Heart left ventricle (tissue), 16 donors: ENCODE measurements at regions not wholly inside any gene's neighbourhood (a gene's known extent, or its start where the extent isn't known, plus 50 kb on each side); places are given as distances from the start of the nearest gene placed in this dataset.

Experiments
- ATAC-seq, 4 donors: fragments of 200-7000 bp; cut with Tn5 transposase; one replicate each; pipeline ENCODE4 v1.9.1; 2020 to 2022; ENCODE audit warnings: moderate library complexity in 4 of 4, mild to moderate bottlenecking in 3 of 4, moderate number of reproducible peaks in 1 of 4
- DNase-seq, 5 donors: peaks; one replicate each; pipeline ENCODE4 v3.0.0-alpha.2; 2020
- H3K27ac ChIP-seq, 12 donors: fragments of 200-600 bp; sonication (generic) in 4 of 12; one replicate each; pipeline versions ENCODE4 v1.5.0 to v1.8.0; 2016 to 2022; ENCODE audit warnings: mild to moderate bottlenecking in 2 of 12
- H3K27me3 ChIP-seq, 9 donors: fragments of 200-600 bp; sonication (generic) in 2 of 9; one replicate each; pipeline versions ENCODE4 v1.5.1 to v1.8.0; 2016 to 2022; ENCODE audit warnings: mild to moderate bottlenecking in 3 of 9
- H3K36me3 ChIP-seq, 9 donors: fragments of 200-600 bp; sonication (generic) in 2 of 9; one replicate each; pipeline versions ENCODE4 v1.5.0 to v1.8.0; 2018 to 2022; ENCODE audit warnings: mild to moderate bottlenecking in 2 of 9
- H3K4me1 ChIP-seq, 12 donors: fragments of 200-600 bp; sonication (generic) in 4 of 12; one replicate each; pipeline versions ENCODE4 v1.5.0 to v1.8.0; 2016 to 2022; ENCODE audit warnings: mild to moderate bottlenecking in 3 of 12
- H3K4me3 ChIP-seq, 12 donors: fragments of 200-600 bp; sonication (generic) in 4 of 12; one replicate each; pipeline versions ENCODE4 v1.5.0 to v1.8.0; 2017 to 2022; ENCODE audit warnings: mild to moderate bottlenecking in 9 of 12, moderate library complexity in 4 of 12
- H3K9me3 ChIP-seq, 12 donors: fragments of 200-600 bp; sonication (generic) in 4 of 12; one replicate each; pipeline versions ENCODE4 v1.5.0 to v1.8.0; 2016 to 2022; ENCODE audit warnings: mild to moderate bottlenecking in 1 of 12
- POLR2A ChIP-seq, 2 donors: fragments of 450-650 bp; IDR thresholded peaks; one replicate each; pipeline ENCODE4 v1.6.1; 2017; ENCODE audit warnings: antibody characterized with exemption in 2 of 2, mild to moderate bottlenecking in 2 of 2, moderate library complexity in 2 of 2
- WGBS, 4 donors: extraction: QIAGEN DNeasy Blood & Tissue Kit in 2 of 4; methylation state at CpG; one replicate each; pipeline versions ENCODE4 v1.1.5 to v1.1.7; 2013 to 2018; 5-methylcytosine and 5-hydroxymethylcytosine counted together
- intact Hi-C, 10 donors: fragments of 100-400 bp; cut with DNase I; formaldehyde crosslinking; loops; one replicate each; pipeline versions ENCODE4 v1.11.1 to v1.14.2; 2022
- TF ChIP-seq, protein P1 (sequence below), 12 donors: fragments of 200-600 bp; sonication (generic) in 4 of 12; IDR thresholded peaks; one replicate each; pipeline versions ENCODE4 v1.5.0 to v1.8.0; 2018 to 2022; ENCODE audit warnings: antibody characterized with exemption in 12 of 12, mild to moderate bottlenecking in 5 of 12
- donor health status: ischemic (EF 13 %, LVEDD 7.1; RV severe dilation, severe dysfunction).
- donor health status: healthy with polysubstance abuse.
- donor health status: DM: no; HTN: yes; CAD: no.
- donor health status: DM: no; HTN: no; CAD: no.
- donor health status: ischemic (EF 25% LVEDD 6.9; RV normal size, moderate dysfunction).
- donor health status: ischemic (EF 25% LVEDD 5.7; RV mildly dilated, moderate dysfunction).
- donor health status: healthy.
- donor health status: DM: yes; HTN: yes; CAD: no.
- donor health status: ischemic (EF 35%, LVEDD 5.7; RV mildly dilated, moderate dysfunction).
- donor health status: nonischemic (EF 11% LVEDD 7.7; RV severe dilation, severe dysfunction).
- donor health status: DM: yes; HTN: yes; CAD: no.
- donor health status: PGD.
- donor health status: ischemic (EF 29% LVEDD 5.4; RV normal size, mild dysfunction).
- donor health status: nonischemic (EF 23%, LVEDD 6.1; RV moderate dilation, normal function).

DNA sequence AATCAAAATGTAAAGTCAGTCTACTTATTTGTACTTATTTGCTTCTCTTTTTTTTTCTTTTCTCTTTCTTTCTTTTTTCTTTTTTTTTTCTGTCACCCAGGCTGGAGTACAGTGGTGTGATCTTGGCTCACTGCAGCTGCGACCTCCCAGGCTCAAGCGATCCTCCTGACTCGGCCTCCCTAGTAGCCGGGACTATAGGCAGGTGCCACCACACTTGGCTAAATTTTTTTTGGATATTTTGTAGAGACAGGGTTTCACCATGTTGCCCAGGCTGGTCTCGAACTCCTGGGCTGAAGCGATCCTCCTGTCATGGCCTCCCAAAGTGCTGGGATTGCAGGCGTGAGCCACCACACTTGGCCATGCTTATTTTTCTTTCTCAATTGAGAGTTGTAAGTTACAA, 98.8 kb upstream of the ZBTB40 start:
- intact Hi-C loops = no loop called here
- Histone ChIP-seq H3K27ac (no peak overlapping the region), H3K4me3 (no peak overlapping the region), H3K27me3 (peaks cover 7 to 92% (median 61%) of the 10 kb centered on the region in 9 donors), H3K9me3 (no peaks in the 10 kb centered on the region), H3K4me1 (no peaks in the 10 kb centered on the region), H3K36me3 (no peaks in the 10 kb centered on the region)
- ATAC-seq (no peak), DNase-seq (no peak)
- WGBS, 4 donors = 92 to 97% (median 95%) methylated on average over 7 of the region's 7 CpGs
- TF ChIP-seq, protein P1, sequence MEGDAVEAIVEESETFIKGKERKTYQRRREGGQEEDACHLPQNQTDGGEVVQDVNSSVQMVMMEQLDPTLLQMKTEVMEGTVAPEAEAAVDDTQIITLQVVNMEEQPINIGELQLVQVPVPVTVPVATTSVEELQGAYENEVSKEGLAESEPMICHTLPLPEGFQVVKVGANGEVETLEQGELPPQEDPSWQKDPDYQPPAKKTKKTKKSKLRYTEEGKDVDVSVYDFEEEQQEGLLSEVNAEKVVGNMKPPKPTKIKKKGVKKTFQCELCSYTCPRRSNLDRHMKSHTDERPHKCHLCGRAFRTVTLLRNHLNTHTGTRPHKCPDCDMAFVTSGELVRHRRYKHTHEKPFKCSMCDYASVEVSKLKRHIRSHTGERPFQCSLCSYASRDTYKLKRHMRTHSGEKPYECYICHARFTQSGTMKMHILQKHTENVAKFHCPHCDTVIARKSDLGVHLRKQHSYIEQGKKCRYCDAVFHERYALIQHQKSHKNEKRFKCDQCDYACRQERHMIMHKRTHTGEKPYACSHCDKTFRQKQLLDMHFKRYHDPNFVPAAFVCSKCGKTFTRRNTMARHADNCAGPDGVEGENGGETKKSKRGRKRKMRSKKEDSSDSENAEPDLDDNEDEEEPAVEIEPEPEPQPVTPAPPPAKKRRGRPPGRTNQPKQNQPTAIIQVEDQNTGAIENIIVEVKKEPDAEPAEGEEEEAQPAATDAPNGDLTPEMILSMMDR (IDR thresholded peaks at IDR 0.05) = no peak
- TF ChIP-seq POLR2A (IDR thresholded peaks at IDR 0.05) = no peak

DNA sequence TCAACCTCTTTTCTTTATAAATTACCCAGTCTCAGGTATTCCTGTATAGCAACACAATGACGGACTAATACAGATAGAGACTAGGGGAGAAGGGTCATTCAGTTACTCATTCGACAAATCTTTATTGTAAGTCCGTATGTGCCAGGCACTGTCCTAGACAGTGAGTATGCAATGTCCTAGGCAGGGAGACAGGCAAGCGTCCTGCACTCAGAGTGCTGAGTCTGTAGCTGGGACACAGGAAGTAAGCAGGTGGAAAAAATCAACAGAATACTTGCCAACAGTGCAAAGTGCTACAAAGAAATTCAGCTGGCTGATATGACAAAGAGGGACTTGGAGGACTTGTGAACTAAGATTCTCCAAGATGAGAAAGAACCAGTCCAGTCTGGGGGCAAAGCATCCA, 92.2 kb upstream of the ZBTB40 start:
- H3K9me3 ChIP-seq = no peaks in the 10 kb centered on the region
- no peaks in the 10 kb centered on the region for H3K36me3 ChIP-seq
- H3K27me3 ChIP-seq = peaks cover 0 to 77% (median 18%) of the 10 kb centered on the region in 9 donors
- DNase-seq = no peak
- H3K4me1 ChIP-seq = no peaks in the 10 kb centered on the region
- H3K4me3 ChIP-seq = no peak overlapping the region
- WGBS, 4 donors = 80 to 86% (median 83%) methylated on average over 4 of the region's 4 CpGs
- TF ChIP-seq, protein P1 (IDR thresholded peaks at IDR 0.05) = no peak
- TF ChIP-seq POLR2A (IDR thresholded peaks at IDR 0.05) = no peak
- H3K27ac ChIP-seq = no peak overlapping the region
- intact Hi-C loops = no loop called here
- no peak for ATAC-seq

DNA sequence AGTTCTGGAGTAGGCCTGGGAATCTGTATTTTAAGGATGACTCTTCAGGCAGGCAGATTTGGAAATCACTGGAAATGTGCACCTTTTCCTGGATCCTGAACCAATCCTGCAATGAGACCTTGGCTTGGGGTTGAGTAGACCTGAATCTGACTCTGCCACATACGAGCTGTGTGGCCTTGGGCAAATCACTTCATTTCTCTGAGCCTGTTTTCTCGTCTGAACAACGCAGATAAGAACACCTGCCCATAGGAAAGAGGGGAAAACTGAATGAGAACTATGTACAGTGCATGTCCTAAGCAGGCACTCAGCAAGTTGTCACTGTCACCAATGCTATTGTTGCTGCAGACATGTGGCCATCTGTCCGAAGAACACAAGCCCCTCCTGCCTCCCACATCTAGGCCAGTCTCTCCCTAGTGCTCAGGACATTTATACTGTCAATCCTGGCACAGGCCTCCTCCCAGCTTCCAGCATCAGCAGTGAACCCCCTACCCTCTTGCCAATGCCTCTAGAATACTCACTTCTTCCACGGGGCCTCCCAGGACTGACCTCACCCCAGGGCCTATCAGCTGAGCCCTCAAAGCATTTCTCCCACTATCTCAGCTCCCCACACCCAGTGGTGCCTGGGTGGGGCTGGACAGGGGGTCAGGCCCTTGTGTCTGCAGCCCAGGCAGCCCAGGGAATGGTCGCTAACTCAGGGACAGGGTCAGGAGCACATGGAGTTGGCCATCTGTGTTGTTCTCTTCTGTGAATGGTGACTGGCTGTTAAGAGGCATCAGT, 88.8 kb upstream of the ZBTB40 start:
- Histone ChIP-seq H3K4me1 (no peaks in the 10 kb centered on the region), H3K27me3 (peaks cover 0 to 67% (median 6%) of the 10 kb centered on the region in 9 donors), H3K36me3 (no peaks in the 10 kb centered on the region), H3K9me3 (no peaks in the 10 kb centered on the region), H3K27ac (no peak overlapping the region), H3K4me3 (no peak overlapping the region)
- 49 to 57% (median 53%) methylated on average over 6 of the region's 6 CpGs for WGBS, 4 donors
- DNase-seq (no peak), ATAC-seq (no peak)
- intact Hi-C loops = no loop called here
- TF ChIP-seq, protein P1 (IDR thresholded peaks at IDR 0.05) = no peak
- no peak for TF ChIP-seq POLR2A (IDR thresholded peaks at IDR 0.05)

DNA sequence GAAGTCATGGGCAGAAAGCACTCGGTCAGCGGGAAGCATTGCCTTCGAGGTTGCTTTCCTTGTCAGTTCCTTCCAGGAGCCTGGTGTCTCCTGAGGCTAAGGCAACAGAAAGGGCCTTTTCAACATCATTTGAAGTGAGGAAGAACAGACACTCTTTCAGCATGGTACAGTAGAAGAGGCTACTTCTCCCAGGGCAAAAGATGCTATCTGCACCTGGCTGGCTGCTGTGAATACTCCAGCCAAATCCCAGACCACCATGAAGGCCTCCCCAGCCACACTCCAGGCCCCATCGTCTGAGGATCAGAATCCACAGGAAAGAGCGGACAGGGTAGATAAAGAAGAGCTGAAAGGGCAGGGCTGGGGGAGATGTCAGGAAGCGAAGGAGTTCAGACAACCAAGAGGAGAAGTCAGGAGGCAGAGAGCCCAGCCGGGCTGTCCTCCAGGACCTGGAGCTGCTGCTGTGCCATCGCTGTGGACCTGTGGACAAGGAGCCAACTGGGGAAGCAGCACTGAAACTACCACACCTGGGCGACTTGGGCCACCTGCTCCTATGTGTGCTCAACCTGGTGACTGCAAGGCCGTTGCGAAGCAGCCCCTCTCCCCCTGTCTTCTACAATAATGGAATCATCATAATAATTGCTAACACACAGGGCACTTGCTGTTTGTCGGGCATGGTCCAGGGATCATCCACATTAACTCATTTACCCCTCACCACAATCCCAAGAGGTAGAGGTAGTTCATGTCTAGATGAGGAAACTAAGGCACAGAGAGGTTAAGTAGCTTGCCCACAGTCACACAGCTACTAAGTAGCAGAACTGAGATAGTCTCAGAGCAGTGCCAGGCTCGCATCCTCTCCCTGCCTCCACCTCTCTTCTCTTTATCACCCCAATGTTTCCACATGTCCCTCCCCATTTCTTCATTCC, 88.0 kb upstream of the ZBTB40 start:
- WGBS, 4 donors = 45 to 72% (median 61%) methylated on average over 11 to 13 of the region's 13 CpGs

More for the DNA sequence above, 88.0 kb upstream of the ZBTB40 start:
- Histone ChIP-seq H3K9me3 (no peaks in the 10 kb centered on the region), H3K4me1 (no peaks in the 10 kb centered on the region), H3K4me3 (no peak overlapping the region), H3K36me3 (no peaks in the 10 kb centered on the region), H3K27ac (no peak overlapping the region), H3K27me3 (peaks cover 0 to 63% (median 6%) of the 10 kb centered on the region in 9 donors)
- intact Hi-C loops = no loop called here
- TF ChIP-seq, protein P1 (IDR thresholded peaks at IDR 0.05) = no peak
- TF ChIP-seq POLR2A (IDR thresholded peaks at IDR 0.05) = no peak
- ATAC-seq = no peak
- no peak for DNase-seq
